HG03175 (cell line): ENCODE measurements at regions not wholly inside any gene's neighbourhood (a gene's known extent, or its start where the extent isn't known, plus 50 kb on each side); places are given as distances from the start of the nearest gene placed in this dataset.
"Not testable (repeated sequence)": the region's sequence is repeated elsewhere in the genome, so short reads cannot be mapped to it uniquely, and the experiment has no call there.

Experiments
- ATAC-seq: cut with Tn5 transposase; IDR thresholded peaks from one replicate; pipeline ENCODE4 v1.9.1; 2021; ENCODE audit warnings: mild to moderate bottlenecking, moderate library complexity; ENCODE audit not compliant: unreplicated experiment

DNA sequence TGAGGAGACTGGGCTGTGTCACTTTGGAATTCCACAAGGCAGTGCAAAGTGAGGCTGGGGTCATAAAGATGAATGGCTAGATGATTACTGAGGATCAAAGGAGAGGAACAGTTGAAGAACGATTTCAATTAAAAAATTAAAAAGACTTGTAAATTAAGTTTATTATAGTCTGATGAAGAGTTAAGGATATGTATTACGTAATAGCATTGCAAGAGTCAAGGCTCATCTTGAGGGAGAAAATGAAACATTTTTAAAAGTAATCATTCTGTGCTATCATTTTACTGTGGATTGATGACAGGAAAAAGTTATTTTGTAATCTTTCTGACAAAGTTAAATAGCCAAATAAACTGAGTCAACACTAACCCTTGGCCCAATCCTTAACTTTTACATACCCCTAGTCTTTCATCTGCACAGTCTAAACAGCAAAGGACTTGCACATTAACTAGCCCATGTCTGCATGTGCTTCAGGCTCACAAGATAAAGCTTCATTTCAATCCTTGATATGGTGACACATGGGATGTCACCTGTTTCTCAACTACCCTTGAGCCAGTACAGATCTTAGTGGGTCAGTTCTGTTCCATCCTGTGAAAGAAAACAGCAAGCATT, 465.5 kb upstream of the CTSO start:
- no peak for ATAC-seq

DNA sequence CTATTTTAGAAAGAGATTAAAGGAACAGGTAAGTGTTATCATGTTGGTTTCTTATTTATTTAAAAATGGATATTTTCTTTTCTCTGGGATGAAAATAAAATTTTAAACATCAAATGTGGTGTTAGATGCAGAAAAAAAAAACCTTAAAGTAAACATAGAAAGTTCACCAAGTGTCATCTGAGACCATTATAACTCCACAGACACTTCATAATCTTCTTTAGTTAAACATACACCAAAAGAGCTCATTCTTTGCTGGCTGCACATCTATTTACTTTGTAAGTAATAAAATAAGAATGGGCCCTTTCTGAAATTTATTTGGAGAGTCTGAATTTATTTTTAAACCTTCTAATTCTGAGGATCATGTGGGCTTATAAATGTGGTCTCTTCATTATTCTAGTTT, 460.7 kb upstream of the CTSO start:
- no peak for ATAC-seq

DNA sequence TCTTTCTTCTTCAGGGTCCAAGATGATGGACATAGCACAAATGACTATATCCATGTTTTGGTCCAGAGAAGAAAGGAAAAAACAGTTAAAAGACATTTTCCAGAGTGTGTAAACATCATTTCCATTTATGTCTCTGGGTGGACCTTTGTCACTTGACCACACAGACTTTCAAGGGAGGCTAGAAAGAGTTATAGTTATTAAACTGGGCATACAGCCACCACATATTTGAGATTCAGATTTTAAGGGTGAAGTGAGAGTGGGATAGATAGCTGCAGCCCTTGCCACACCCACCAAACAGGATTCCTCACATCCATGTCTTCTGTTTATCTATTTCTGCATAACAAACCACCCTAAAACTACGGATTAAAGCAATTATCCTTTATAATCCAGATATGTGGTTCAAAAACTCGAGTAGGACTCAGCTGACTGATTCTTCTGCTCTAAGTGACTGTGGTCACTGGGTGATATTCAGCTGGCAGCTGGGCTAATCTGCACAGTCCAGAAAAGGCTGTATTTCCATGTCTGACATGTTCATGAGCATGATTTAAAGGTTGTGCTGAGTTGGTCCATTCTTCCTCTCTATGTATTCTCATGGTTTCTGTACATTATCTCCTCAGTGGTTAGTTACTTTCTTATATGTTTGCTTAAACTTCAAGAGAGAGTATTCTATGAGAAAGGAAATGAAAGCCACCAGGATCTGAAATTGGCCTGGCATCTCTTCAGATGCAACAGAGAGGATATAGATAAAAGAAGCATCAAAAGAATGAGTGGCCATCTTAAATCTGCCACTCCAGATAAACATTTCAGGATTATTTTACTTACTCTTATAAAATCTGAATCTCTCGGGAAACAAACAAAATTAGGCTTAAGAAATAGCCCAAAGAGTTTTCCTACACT, 459.8 kb upstream of the CTSO start:
- no peak for ATAC-seq

DNA sequence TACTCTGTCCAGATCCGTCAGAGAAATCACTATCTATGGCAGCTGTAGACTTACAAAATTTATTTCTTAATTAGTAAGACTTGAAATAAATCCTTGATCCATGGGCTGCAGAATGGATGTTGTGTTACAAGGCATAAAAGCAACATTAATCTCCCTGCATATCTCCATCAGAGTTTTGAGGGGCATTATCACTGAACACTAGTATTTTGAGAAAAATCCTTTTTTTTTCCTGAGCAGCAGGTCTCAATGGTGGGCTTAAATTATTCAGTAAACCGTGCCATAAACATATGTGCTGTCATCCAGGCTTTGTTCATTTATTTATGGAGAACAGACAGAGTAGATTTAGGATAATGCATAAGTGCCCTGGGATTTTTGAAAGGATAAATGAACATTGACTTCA, 457.9 kb upstream of the CTSO start:
- no peak for ATAC-seq

DNA sequence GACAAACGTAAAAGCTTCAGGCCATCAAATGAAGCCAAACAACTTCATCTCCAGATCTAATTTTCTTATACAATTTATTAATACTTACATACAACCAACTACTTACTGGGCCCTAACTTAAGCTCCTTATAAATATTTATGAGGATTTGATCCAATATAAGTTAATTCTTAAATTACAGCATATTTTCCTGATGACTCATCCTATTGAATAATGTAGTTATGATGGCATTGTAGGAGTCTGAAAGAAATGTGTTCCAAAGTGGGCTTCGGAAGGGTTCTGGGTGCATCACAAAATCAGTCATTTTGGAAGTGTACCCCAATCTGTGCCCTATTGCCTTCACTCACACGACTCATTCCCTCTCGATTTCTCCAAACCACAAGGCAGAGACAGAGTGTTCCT, 455.1 kb upstream of the CTSO start:
- ATAC-seq = no peak

DNA sequence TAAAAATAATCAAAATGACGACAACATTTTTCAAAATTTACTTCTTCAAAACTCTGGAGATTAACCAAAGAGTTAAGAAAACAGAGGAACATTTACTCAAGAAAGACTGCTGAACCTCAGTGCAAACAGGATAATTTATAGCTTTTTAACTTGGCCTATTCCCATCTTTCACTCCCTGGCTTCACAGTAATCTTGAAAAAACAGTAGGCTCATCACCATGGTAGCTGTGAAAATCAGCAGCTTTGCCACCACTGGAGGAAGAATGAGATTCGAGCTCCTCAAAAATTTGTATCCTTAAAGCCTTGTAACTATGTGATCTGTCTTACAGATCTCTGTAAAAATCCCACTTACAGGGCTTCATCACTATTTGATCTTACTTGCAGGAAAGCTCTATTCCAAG, 447.7 kb upstream of the CTSO start:
- no peak for ATAC-seq

DNA sequence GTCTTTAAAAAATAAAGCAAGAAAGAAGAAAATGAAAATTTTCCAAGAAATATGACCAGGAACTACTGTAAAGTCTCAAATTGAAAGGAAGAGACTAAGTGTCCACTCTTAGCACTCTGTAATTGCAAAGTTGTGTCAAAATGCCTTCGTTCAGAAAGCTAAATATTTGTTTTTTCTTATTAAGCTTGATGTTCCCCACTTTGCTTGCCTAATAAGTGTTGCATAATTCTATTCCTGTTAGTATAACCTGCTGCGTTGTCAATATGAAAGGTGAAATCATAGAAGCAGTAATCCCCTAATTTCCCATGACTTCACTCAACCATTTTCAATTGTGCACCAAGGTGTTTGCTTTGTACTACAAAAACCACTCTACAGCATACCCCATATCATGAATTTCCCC, 442.9 kb upstream of the CTSO start:
- ATAC-seq = no peak

DNA sequence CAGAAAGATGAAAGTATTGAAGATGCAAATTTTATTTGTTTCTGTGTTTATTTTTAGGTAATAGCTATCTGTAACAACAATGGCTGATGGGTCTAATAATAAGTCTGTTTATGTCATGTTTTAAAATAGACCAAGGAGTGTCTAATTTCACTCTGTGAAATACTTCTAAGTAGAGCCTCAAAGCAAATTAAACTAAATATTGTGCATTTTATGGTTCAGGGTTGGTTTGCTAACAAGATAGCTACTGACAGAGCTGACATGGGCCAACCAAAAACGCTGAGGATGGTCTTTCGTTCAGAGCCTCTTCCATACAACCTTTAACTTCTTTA, 437.6 kb upstream of the CTSO start:
- ATAC-seq = no peak

DNA sequence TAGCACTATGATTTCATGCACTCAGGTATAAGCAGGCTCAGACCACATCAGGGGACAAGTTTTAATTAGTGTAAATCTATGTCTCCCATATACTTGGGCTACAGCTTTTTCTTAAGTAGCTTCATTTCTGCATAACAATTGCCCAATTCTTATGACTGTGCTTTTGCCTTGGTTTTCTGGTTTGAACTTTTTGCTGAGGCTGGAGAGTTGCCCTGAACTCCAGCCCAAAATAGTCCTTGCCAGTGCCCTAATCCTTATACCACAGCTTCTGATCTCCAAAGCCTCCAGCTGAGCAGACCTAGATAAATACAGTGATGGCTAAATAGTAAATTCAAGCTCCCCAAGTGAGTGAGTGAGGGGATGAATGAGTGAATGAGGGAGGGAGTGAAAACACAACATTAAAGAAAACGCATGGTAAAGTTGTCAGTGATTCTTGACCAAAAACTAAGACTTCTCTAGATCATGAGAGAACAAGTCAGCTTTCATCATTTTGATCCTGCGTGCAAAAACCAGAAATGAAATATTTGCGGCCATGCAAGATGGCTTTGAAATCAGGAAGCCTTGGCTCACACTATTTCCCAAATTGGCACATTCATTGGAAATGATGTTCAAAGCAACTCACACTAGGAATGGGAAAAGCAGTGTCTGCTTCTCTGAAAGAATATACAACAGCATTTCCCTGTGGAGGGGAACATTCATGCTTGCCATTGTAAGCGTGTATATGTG, 437.1 kb upstream of the CTSO start:
- no peak for ATAC-seq

DNA sequence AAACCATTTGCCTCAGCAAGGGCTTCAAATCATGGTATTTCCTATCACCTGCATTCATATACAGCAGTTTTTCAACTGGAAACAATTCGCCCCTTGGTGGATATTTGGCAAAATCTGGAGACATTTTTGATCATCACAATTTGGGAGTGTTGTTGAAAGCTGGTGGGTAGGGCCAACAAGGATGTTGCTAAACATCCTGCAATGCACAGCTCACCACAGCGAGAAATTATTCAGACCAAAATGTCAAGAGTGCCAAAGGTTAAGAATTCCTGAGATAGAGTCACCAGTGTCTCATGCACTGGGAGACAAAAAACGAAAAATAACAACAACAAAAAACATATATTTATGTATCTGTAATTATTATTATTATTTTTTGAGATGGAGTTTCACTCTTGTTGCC, 435.2 kb upstream of the CTSO start:
- ATAC-seq = no peak

DNA sequence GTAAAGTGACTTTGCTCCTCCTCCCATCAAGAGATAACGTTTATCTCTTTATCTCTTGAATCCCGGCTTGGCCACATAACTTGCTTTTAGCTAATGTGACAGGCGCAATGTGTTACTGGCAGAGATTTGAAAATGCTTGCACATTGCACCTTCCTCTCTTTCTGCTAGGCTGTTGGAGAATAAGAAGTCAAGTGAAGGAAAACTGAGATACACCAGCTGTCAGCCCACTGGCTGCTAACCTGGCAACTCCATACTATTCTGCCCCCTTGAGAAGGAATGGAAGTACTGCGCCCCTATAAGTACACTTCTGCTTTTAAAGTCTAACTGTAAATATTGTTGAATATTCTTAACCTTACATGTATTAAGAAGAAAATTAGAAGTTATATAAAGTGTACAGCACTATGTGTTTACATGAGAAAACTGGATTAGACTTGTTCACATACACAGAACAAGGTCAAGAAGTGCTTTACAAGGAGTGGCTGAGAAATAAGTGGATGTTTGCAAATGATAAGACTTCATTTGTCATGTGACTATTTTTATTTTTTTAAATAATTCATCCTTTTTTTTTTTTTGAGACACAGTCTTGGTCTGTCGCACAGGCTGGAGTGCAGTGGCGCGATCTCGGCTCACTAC, 424.5 kb upstream of the CTSO start:
- peak; percentile 75 for ATAC-seq

DNA sequence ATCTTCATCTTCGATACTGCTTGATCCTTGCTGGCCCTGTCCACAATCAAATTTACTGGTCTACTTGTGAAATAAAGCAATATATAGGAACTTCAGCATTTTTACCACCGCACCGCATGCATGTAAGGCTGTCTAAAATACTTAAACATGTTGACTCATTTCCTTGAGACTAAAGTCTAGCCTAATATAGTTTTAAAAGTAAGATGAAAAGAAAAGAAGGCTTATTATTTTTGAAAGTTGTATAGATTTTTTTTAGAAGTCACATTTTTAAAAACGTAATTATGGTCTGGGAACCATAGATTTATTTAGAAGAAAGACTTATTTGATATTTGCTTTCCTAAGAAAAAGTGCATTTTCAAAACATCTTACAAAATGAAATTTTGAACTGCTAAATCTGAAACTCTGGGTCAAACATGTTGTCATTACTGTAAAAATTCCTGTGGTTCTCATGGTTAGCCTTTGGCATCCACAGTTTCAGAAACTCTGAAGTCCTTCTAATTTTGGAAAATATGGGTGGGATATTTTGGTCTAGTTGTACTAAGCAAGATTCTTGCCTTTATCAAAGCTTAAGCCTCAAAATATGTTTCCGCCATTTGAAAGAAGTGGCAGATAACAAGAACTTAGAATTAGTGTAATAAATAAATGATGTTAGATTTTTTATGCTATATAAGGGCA, 423.5 kb upstream of the CTSO start:
- ATAC-seq = no peak

DNA sequence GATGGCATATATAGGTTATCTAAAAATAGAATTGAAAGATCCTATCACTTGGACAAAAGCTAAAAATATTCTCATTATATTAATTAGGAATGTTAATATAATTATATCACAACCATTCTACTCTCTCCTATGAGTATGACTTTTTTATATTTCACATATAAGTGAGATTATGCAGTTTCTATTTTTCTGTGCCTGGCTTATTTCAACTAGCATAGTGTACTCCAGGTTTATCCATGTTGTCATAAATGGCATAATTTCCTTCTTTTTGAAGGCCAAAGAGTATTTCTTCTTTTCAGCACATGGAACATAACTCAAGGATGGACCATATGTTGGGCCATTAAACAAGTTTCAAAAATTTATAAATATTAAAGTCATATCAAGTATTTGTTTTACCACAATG, 421.2 kb upstream of the CTSO start:
- no peak for ATAC-seq

DNA sequence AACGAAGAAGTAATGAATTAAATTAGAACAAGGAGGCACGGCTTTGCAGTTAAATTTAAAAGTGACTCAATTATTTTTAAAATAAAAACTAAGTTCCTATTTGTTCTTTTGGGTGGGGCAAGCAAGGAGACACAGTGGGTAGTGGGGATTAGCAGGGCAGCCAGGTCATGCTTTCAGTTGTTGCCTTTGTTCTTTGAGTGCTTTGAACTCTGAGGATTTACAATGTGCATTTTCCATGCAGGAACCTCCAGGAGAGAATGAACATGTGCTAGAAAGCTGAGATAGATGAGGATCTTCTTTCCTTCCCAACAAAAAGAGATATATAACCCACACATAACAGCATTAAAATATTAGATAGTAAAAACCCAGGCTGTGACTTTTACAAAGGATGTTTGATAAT, 420.4 kb upstream of the CTSO start:
- ATAC-seq = no peak

DNA sequence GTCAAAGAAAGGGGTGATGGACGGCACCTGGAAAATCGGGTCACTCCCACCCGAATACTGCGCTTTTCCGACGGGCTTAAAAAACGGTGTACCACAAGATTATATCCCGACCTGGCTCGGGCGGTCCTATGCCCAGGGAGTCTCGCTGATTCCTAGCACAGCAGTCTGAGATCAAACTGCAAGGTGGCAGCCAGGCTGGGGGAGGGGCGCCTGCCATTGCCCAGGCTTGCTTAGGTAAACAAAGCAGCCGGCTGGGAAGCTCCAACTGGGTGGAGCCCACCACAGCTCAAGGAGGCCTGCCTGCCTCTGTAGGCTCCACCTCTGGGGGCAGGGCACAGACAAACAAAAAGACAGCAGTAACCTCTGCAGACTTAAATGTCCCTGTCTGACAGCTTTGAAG, 413.8 kb upstream of the CTSO start:
- ATAC-seq = not testable (repeated sequence)

DNA sequence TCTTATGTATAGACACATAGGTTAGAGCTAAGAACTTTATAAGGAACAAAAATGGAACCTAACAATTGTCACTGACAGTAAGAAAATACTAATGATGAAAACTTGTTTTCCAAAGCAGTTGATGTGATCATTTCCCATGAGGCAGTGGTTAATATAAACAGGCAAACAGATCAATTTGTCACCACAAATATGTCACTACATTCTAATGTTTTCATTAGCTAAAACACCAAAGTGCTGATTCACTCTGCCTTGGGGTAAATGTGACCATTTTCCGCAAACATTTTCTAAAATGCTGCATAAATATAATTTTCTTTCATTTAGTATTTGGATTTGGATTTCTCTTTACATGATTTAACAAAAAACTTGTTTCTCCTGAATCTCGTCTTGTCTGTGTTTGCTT, 408.9 kb upstream of the CTSO start:
- no peak for ATAC-seq

DNA sequence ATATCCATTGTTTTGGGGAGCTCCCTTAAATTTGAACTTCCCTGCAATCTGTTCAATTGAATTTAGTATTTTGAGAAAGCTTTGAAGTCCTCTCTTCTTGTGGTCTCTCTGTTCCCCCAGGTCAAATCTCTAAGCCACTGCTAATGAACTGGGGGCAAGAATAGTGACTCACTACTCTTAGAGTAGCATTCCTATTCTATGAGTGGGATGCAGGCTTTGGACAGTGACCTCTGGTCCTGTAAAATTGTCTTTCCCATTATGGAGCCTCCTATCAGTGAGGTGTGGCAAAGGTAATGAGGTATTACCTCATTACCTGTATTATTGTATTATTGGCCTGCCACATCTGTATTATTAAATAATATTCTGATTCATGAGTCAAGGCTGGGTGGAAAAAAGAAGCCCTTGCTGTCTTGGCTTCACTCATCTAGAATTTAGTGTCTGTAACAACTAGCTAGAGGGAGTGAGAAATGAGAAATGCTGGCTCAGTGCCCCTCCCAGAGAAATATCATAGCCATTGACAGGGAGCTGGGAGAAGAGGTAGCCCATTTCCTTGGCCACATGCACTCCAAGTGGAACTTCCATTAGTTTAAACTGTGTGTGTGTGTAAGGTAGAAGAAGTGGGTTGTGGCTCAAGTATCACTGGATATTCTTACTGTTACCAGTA, 393.9 kb upstream of the CTSO start:
- ATAC-seq = no peak

DNA sequence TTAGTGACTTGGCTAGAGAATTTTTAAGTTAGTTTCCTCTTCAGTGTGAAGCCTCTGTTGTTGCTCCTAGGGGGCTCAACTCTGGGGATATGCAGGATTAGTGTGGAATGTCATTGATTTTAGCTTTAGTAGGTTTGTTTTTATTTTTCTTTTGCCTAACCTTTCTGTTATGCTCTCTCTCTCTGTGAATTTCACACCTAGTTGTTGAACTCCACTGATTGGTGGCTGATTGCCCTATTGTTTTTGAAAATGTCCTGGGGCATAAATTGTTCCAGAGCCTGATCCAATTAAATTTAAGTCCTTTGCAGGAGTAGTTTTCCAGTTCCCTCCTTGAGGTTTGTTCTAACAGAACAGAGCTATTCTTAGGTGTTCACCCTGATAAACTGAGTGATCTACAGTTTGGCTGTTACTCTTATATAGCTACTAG, 393.3 kb upstream of the CTSO start:
- no peak for ATAC-seq

DNA sequence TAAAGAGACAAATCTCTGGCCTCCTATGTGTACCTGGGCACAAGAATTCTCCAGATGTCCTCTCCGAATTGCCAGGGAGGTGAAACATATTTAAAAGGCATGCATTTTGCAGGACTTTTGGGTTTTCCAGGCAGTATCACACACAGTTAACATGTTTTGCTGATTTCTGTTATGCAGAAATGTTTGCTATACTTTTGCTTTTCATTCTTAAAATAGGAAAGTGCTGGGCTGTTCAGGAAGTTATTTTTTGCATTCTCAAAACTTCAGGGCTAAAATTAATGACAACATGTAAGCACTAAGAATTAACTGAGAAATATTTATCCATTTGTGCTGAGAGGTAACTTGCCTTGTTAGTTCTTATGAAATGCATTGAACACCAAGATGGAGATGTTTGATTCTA, 390.7 kb upstream of the CTSO start:
- no peak for ATAC-seq

DNA sequence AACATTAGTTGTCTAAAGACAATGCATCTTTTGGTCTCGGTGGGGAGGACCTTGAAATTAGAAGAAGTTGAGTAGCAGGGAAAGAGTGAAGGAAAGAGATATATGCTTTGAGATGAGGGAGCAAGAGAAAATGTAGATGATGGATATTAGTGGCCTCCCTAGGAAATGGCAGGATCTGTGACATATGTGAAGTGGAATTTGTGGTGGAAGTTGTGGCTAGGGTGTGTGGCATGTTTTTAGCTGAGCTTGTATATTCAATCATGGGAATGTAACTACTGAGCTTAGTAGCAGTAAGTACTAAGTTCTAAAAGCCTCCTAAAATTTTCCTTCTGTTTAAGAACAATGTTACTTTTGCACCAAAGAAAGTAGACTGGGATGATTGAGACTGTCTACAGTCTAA, 382.8 kb upstream of the CTSO start:
- no peak for ATAC-seq

DNA sequence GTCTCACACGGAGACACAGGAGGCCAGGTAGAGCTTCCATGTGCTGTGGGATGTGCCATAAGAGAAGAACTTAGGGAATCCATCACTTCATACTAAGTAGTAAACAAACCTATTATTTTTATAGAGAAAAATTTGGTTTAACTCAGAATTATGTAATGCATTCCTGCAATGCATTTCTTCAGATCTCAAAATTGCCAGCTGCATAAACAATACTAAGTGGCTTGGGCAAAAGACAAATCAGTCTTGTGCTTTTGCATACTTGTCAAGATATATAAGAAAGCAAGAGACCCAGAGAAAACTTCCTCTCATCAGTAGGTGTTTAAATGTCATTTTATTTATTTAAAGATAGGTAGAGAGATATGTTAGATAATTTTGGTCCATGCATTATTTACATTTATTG, 382.1 kb upstream of the CTSO start:
- ATAC-seq = no peak
